Transverse colon (tissue), 4 donors: ENCODE measurements at regions not wholly inside any gene's neighbourhood (a gene's known extent, or its start where the extent isn't known, plus 50 kb on each side); places are given as distances from the start of the nearest gene placed in this dataset.

Source experiments
- DNase-seq: peaks from one replicate; pipeline ENCODE4 v3.0.0-alpha.2; 2019
- H3K27ac ChIP-seq, 4 donors: fragments of 200-600 bp; sonication (generic); 2 replicates each; pipeline ENCODE4 v1.5.1; 2016 to 2018; ENCODE audit warnings: inconsistent platforms in 4 of 4
- H3K27me3 ChIP-seq: fragments of 200-600 bp; sonication (generic); 2 replicates; pipeline ENCODE4 v1.5.1; 2017; ENCODE audit warnings: inconsistent platforms
- H3K36me3 ChIP-seq, 4 donors: fragments of 200-600 bp; sonication (generic); 2 replicates each; pipeline ENCODE4 v1.5.1; 2017 to 2019; ENCODE audit warnings: inconsistent platforms in 4 of 4
- H3K4me1 ChIP-seq, 4 donors: fragments of 200-600 bp; sonication (generic); 2 replicates each; pipeline ENCODE4 v1.5.1; 2017 to 2020; ENCODE audit warnings: inconsistent platforms in 4 of 4
- H3K4me3 ChIP-seq, 4 donors: fragments of 200-600 bp; sonication (generic); 1 replicate in 1 of 4; 2 replicates in 3 of 4; pipeline versions ENCODE4 v1.5.1 to v1.6.1; 2017 to 2019; ENCODE audit warnings: inconsistent platforms in 4 of 4
- H3K9me3 ChIP-seq, 2 donors: fragments of 200-600 bp; sonication (generic); 2 replicates each; pipeline ENCODE4 v1.5.1; 2017 to 2019; ENCODE audit warnings: inconsistent platforms in 2 of 2
- CTCF ChIP-seq, 5 experiments: fragments of 200-600 bp in 3 of 5; fragments of 450-650 bp in 2 of 5; sonication (generic) in 3 of 5; IDR thresholded peaks; 1 replicate in 2 of 5; 2 replicates in 3 of 5; pipeline ENCODE4 v1.5.1; 2016 to 2017; ENCODE audit warnings: antibody characterized with exemption in 5 of 5, inconsistent platforms in 3 of 5, mild to moderate bottlenecking in 2 of 5, moderate library complexity in 1 of 5
- EP300 ChIP-seq: sonication (generic); formaldehyde crosslinking; IDR thresholded peaks from one replicate; pipeline ENCODE4 v1.6.1; 2017; ENCODE audit warnings: antibody characterized with exemption, low read depth
- POLR2A ChIP-seq: fragments of 450-650 bp; IDR thresholded peaks from one replicate; pipeline ENCODE4 v1.6.1; 2016; ENCODE audit warnings: antibody characterized with exemption, mild to moderate bottlenecking, moderate library complexity
- POLR2AphosphoS5 ChIP-seq, 3 donors: sonication (generic); formaldehyde crosslinking; IDR thresholded peaks; one replicate each; pipeline ENCODE4 v1.6.1; 2016; ENCODE audit warnings: antibody characterized with exemption in 3 of 3
- WGBS, 2 donors: methylation state at CpG; one replicate each; pipeline ENCODE4 v1.1.5; 2018; ENCODE audit warnings: low coverage in 1 of 2; 5-methylcytosine and 5-hydroxymethylcytosine counted together
- in situ Hi-C, 4 donors: fragments of 200-750 bp; cut with MboI; loops; one replicate each; pipeline versions ENCODE4 v1.15.0 to v1.15.1; 2017; ENCODE audit warnings: low sequenced_read_pairs in 3 of 4, low pct_ligation_motif_present in 1 of 4, low pct_unique_long_range_greater_than_20kb in 1 of 4
- intact Hi-C: fragments of 100-400 bp; cut with DNase I; formaldehyde crosslinking; loops from one replicate; pipeline ENCODE4 v1.15.1; 2023; ENCODE audit warnings: low total_unique reads

- DNase-seq = no peak
- Histone ChIP-seq H3K27me3 (no peaks in the 10 kb centered on the region), H3K4me3 (no peak overlapping the region), H3K27ac (no peak overlapping the region), H3K36me3 (no peaks in the 10 kb centered on the region), H3K9me3 (no peaks in the 10 kb centered on the region), H3K4me1 (no peaks in the 10 kb centered on the region)
- intact Hi-C loops (no loop called here), in situ Hi-C loops (no loop called here)
- TF ChIP-seq CTCF (IDR thresholded peaks at IDR 0.05) = no peak
- no peak for TF ChIP-seq EP300
- TF ChIP-seq POLR2AphosphoS5 (IDR thresholded peaks at IDR 0.05) = no peak
- TF ChIP-seq POLR2A = no peak
- WGBS, 2 donors = 40 to 56% methylated on average over 1 to 3 of the region's 3 CpGs
Observed at GRCh38 chr7:32142649-32143048, 72.4 kb upstream of the PDE1C start.

- DNase-seq = no peak
- Histone ChIP-seq H3K4me3 (no peak overlapping the region), H3K36me3 (no peaks in the 10 kb centered on the region), H3K9me3 (no peaks in the 10 kb centered on the region), H3K27ac (no peak overlapping the region), H3K4me1 (no peaks in the 10 kb centered on the region), H3K27me3 (no peaks in the 10 kb centered on the region)
- intact Hi-C loops = no loop called here
- 58 to 68% methylated on average over 3 to 5 of the region's 5 CpGs for WGBS, 2 donors
- TF ChIP-seq POLR2A = no peak
- no peak for TF ChIP-seq POLR2AphosphoS5 (IDR thresholded peaks at IDR 0.05)
- TF ChIP-seq CTCF (IDR thresholded peaks at IDR 0.05) = no peak
- TF ChIP-seq EP300 = no peak
- in situ Hi-C loops = no loop called here
Observed at GRCh38 chr7:32140210-32140939, 70.2 kb upstream of the PDE1C start.

GRCh38 chr7:32137059-32137458 is 66.9 kb upstream of the PDE1C start:
- H3K27me3 ChIP-seq = no peaks in the 10 kb centered on the region
- no peaks in the 10 kb centered on the region for H3K36me3 ChIP-seq
- H3K4me1 ChIP-seq = no peaks in the 10 kb centered on the region
- in situ Hi-C loops (no loop called here), intact Hi-C loops (no loop called here)
- H3K9me3 ChIP-seq = peaks cover 0 to 3% of the 10 kb centered on the region in 2 donors
- no peak overlapping the region for H3K4me3 ChIP-seq
- TF ChIP-seq POLR2A (no peak), POLR2AphosphoS5 (IDR thresholded peaks at IDR 0.05) (no peak), CTCF (IDR thresholded peaks at IDR 0.05) (no peak)
- no peak for DNase-seq
- 87% methylated on average over 2 of the region's 2 CpGs; no CpG with 5 or more reads in 1 of the 2 donors for WGBS, 2 donors
- H3K27ac ChIP-seq = no peak overlapping the region

GRCh38 chr7:32131091-32131490 is 60.9 kb upstream of the PDE1C start:
- H3K9me3 ChIP-seq = peaks cover 0 to 3% of the 10 kb centered on the region in 2 donors
- no peak overlapping the region for H3K4me3 ChIP-seq
- no peak for DNase-seq
- in situ Hi-C loops = no loop called here
- no peaks in the 10 kb centered on the region for H3K27me3 ChIP-seq
- TF ChIP-seq POLR2AphosphoS5 (IDR thresholded peaks at IDR 0.05) (no peak), CTCF (IDR thresholded peaks at IDR 0.05) (no peak), POLR2A (no peak), EP300 (no peak)
- H3K4me1 ChIP-seq = no peaks in the 10 kb centered on the region
- intact Hi-C loops = no loop called here
- no peaks in the 10 kb centered on the region for H3K36me3 ChIP-seq
- 30 to 38% methylated on average over 1 of the region's 1 CpG for WGBS, 2 donors
- H3K27ac ChIP-seq = no peak overlapping the region
